ENCODE measurements at regions not wholly inside any gene's neighbourhood (a gene's known extent, or its start where the extent isn't known, plus 50 kb on each side); places are given as distances from the start of the nearest gene placed in this dataset. TPM values are rescaled to one million over a fixed set of nuclear protein-coding genes. Genes with fewer than 3 reads are reported as not detected.

GRCh38 chr3:44186712-44187111 is 55.0 kb upstream of the TOPAZ1 start:
- TF ChIP-seq GABPA (IDR thresholded peaks at IDR 0.05; ENCODE audit: low read depth) (no peak), POLR2AphosphoS5 (IDR thresholded peaks at IDR 0.05; ENCODE audit: low read depth) (no peak), SPI1 (IDR thresholded peaks at IDR 0.05; ENCODE audit: borderline replicate concordance, low read depth) (no peak)
- Histone ChIP-seq H3K27me3 (ENCODE audit: insufficient read depth, poor library complexity, severe bottlenecking) (peaks cover 3% of the 10 kb centered on the region), H3K27ac (replicated peaks) (no peak overlapping the region), H3K4me3 (replicated peaks; ENCODE audit: insufficient read depth, low read length) (no peak overlapping the region)
- no peak for DNase-seq (ENCODE audit: low read depth in 1 of 2, low spot score in 1 of 2)

Small RNA genes lying in the stretch of these regions (microRNA-seq; reads per million reads assigned to microRNA genes)
- gene MIR138-1: not detected

Data from HL-60 (cell line).